ENCODE measurements at regions not wholly inside any gene's neighbourhood (a gene's known extent, or its start where the extent isn't known, plus 50 kb on each side); places are given as distances from the start of the nearest gene placed in this dataset.

DNA sequence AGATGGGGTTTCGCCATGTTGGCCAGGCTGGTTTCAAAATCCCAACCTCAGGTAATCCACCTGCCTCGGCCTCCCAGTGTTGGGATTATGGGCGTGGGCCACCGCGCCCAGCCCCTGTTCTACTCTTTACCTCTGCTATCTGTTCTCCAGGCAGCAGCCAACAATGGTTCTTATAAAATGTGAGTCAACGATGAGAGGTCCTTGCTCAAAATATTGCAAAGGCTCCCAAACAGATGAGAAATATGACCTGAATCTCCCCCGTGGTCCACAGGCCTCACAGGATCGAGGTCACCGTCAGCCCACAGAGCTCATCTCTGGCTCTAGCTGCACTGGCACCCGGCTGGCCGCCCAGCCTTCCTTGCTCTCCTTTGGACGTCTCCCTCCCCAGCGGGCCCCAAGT is 62.0 kb upstream of the EGFR start:
- no peak for DNase-seq (ENCODE audit: low read depth, low spot score)

DNA sequence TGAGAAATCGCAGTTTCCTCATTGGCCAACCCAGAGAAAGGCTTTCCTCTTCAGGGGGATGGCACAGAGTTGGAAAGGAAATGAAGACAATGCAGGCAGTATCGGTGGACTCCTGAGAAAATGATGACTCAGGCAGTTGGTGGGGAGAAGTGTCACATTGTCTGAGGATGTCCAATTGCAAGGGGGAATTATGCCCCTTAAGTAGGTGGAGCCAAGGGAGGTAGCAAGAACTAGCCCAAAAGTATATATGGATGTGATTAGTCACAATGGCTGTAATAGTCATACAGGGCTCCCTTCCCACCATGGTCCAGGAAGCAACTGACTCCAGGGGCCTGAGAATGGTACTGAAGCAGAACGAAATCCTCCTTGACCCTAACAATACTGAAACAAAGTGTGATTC is 58.3 kb upstream of the EGFR start:
- DNase-seq (ENCODE audit: low read depth, low spot score) = no peak

DNA sequence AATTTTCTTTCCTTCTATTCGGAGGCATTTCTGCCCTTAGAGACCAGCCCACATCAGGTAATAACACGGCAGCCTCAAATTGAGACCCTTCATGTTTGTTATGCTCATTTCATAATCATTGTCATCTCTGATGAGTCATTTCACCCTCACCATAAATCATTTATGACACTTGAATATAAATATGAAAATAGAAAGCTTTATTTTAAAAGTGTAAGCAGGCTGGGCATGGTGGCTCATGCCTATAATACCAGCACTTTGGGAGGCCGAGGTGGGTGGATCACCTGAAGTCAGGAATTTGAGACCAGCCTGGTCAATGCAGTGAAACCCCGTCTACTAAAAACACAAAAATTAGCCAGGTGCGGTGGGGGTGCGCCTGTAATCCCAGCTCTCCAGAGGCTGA is 57.4 kb upstream of the EGFR start:
- no peak for DNase-seq (ENCODE audit: low read depth, low spot score)

DNA sequence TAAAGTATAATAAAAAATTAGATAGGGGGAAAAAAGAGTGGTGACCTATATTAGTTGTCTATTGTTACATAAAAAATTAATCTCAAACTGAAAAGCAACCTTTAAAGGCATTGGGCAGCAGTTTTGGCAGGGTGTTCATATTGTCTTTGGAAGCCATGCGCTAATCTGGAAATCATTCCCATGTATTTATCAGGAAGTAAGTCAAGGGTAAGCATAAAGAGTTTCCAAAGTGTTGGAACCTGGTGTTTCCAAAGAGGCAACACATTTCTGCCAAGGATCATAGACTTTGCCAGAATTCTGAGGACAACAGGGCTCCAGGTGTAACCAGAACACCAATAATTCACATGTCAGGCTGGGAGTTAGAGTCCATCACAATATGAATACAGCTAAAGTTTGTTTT is 55.7 kb upstream of the EGFR start:
- no peak for DNase-seq (ENCODE audit: low read depth, low spot score)

GRCh38 chr7:54964136-54964535 is 54.7 kb upstream of the EGFR start:
- DNase-seq (ENCODE audit: low read depth, low spot score) = no peak

DNA sequence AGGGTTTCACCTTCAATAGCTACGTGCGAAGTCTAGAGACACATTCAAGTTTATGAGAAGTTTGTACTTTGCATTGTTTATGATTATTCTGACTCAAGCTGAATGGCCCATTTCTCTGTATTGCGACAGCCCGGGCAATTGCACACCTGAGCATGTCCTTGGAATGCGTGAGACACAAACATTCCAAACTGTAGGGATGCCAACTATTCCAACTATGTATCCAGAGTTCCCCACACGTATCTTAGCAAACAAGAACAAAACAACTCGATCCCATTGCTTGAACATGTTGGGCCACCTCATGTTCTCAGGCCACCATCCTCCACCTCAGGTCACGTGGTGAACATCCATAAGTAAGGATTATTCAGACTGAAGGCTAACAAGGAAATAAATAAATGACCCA is 51.4 kb upstream of the EGFR start:
- no peak for DNase-seq (ENCODE audit: low read depth, low spot score)

DNA sequence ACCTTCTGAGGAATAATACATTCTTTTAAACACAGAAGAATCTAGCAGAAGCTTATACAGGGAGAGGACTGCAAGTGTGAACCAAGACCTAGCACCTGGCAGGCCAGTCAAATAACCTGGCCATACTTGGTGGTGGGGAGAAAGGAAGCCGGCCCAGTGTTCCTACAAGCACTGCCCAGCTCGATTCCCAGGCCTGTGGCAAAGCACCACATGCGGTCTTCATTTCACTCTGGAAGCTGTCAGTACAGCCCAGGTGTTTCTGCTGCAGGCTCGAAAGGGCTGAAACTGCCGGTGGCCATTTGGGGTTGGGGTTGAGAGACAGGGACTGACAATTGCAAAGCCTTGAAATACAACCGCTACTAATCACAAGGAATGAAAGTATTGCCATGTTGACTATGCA is 50.8 kb upstream of the EGFR start:
- no peak for DNase-seq (ENCODE audit: low read depth, low spot score)

Measured in brain pericyte (primary cell).